Kidney epithelial cell (primary cell): ENCODE measurements at regions not wholly inside any gene's neighbourhood (a gene's known extent, or its start where the extent isn't known, plus 50 kb on each side); places are given as distances from the start of the nearest gene placed in this dataset.

ENCODE experiments used
- DNase-seq: peaks from one replicate; pipeline ENCODE4 v3.0.0-alpha.2; 2010; ENCODE audit warnings: low read depth
- H3K27me3 ChIP-seq: 2 replicates; pipeline ENCODE4 v1.6.0; 2011; ENCODE audit warnings: low read length; ENCODE audit not compliant: control insufficient read depth, insufficient read depth
- H3K36me3 ChIP-seq: 2 replicates; pipeline ENCODE4 v1.5.1; 2011; ENCODE audit warnings: low read length; ENCODE audit not compliant: control insufficient read depth, insufficient read depth
- H3K4me3 ChIP-seq: 2 replicates; pipeline ENCODE4 v1.5.1; 2011; ENCODE audit warnings: low read depth, mild to moderate bottlenecking, control low read depth, low read length
- CTCF ChIP-seq: IDR thresholded peaks from 2 replicates; pipeline ENCODE4 v1.5.1; 2011; ENCODE audit warnings: mild to moderate bottlenecking, moderate library complexity, low read length, control low read depth, inconsistent platforms; ENCODE audit not compliant: insufficient read depth, poor library complexity, severe bottlenecking

GRCh38 chr7:55288070-55288824 is 76.9 kb upstream of the LANCL2 start:
- Histone ChIP-seq H3K36me3 (no peaks in the 10 kb centered on the region), H3K27me3 (peaks cover 2% of the 10 kb centered on the region), H3K4me3 (no peak overlapping the region)
- no peak for DNase-seq
- TF ChIP-seq CTCF, result no peak

GRCh38 chr7:55296070-55296469 is 69.1 kb upstream of the LANCL2 start:
- Histone ChIP-seq H3K27me3 (no peaks in the 10 kb centered on the region), H3K4me3 (no peak overlapping the region), H3K36me3 (no peaks in the 10 kb centered on the region)
- no peak for TF ChIP-seq CTCF
- DNase-seq, result no peak

GRCh38 chr7:55299273-55299967 is 65.7 kb upstream of the LANCL2 start:
- no peaks in the 10 kb centered on the region for H3K36me3 ChIP-seq
- no peak for DNase-seq
- no peak overlapping the region for H3K4me3 ChIP-seq
- TF ChIP-seq CTCF, result no peak
- H3K27me3 ChIP-seq, result peaks cover 2% of the 10 kb centered on the region

GRCh38 chr7:55303220-55303619 is 61.9 kb upstream of the LANCL2 start:
- H3K27me3 ChIP-seq, result peaks cover 2% of the 10 kb centered on the region
- DNase-seq, result no peak
- H3K36me3 ChIP-seq, result no peaks in the 10 kb centered on the region
- H3K4me3 ChIP-seq, result no peak overlapping the region
- no peak for TF ChIP-seq CTCF

- H3K4me3 ChIP-seq, result no peak overlapping the region
- H3K27me3 ChIP-seq, result peaks cover 2% of the 10 kb centered on the region
- no peaks in the 10 kb centered on the region for H3K36me3 ChIP-seq
- DNase-seq, result no peak
- no peak for TF ChIP-seq CTCF
Measured at GRCh38 chr7:55304018-55304762, 60.9 kb upstream of the LANCL2 start.
